ENCODE measurements at regions not wholly inside any gene's neighbourhood (a gene's known extent, or its start where the extent isn't known, plus 50 kb on each side); places are given as distances from the start of the nearest gene placed in this dataset.

- no peak for TF ChIP-seq EZH2phosphoT487 (IDR thresholded peaks at IDR 0.05; ENCODE audit: borderline replicate concordance, low read length)
- TF ChIP-seq, protein P1, sequence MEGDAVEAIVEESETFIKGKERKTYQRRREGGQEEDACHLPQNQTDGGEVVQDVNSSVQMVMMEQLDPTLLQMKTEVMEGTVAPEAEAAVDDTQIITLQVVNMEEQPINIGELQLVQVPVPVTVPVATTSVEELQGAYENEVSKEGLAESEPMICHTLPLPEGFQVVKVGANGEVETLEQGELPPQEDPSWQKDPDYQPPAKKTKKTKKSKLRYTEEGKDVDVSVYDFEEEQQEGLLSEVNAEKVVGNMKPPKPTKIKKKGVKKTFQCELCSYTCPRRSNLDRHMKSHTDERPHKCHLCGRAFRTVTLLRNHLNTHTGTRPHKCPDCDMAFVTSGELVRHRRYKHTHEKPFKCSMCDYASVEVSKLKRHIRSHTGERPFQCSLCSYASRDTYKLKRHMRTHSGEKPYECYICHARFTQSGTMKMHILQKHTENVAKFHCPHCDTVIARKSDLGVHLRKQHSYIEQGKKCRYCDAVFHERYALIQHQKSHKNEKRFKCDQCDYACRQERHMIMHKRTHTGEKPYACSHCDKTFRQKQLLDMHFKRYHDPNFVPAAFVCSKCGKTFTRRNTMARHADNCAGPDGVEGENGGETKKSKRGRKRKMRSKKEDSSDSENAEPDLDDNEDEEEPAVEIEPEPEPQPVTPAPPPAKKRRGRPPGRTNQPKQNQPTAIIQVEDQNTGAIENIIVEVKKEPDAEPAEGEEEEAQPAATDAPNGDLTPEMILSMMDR (IDR thresholded peaks at IDR 0.05; ENCODE audit: low read depth, low read length, poor library complexity, severe bottlenecking) = no peak
- Histone ChIP-seq H4K20me1 (ENCODE audit: control insufficient read depth, insufficient read depth, low read depth, low read length) (no peaks in the 10 kb centered on the region), H3K36me3 (ENCODE audit: control insufficient read depth, low read length) (no peaks in the 10 kb centered on the region), H3K27ac (ENCODE audit: low read depth, low read length) (no peak overlapping the region), H3K9me2 (replicated peaks; ENCODE audit: control insufficient read depth, low read length) (no peaks in the 10 kb centered on the region), H3F3A (ENCODE audit: control insufficient read depth, insufficient read depth) (no peaks in the 10 kb centered on the region), H3K9me3 (ENCODE audit: control insufficient read depth, insufficient read depth, low read length) (no peaks in the 10 kb centered on the region), H3K4me1 (ENCODE audit: control insufficient read depth, low read length) (peaks cover 12% of the 10 kb centered on the region), H3K79me2 (ENCODE audit: control insufficient read depth, low read length) (no peaks in the 10 kb centered on the region), H3K27me3 (ENCODE audit: control insufficient read depth, low read length) (no peaks in the 10 kb centered on the region), H3K4me2 (ENCODE audit: low read length) (no peak overlapping the region), H3K4me3 (ENCODE audit: low read length) (no peak overlapping the region)
These were observed 1091.3 kb downstream of the TBC1D22A start for GRCh38 chr22:47853750-47854149.

- Histone ChIP-seq H3K9me2 (replicated peaks; ENCODE audit: control insufficient read depth, low read length) (no peaks in the 10 kb centered on the region), H3K27me3 (ENCODE audit: control insufficient read depth, low read length) (no peaks in the 10 kb centered on the region), H3F3A (ENCODE audit: control insufficient read depth, insufficient read depth) (no peaks in the 10 kb centered on the region), H3K4me1 (ENCODE audit: control insufficient read depth, low read length) (peaks cover 31% of the 10 kb centered on the region), H3K4me2 (ENCODE audit: low read length) (no peak overlapping the region), H3K9me3 (ENCODE audit: control insufficient read depth, insufficient read depth, low read length) (no peaks in the 10 kb centered on the region), H3K27ac (ENCODE audit: low read depth, low read length) (no peak overlapping the region), H3K4me3 (ENCODE audit: low read length) (no peak overlapping the region), H3K36me3 (ENCODE audit: control insufficient read depth, low read length) (no peaks in the 10 kb centered on the region), H3K79me2 (ENCODE audit: control insufficient read depth, low read length) (no peaks in the 10 kb centered on the region), H4K20me1 (ENCODE audit: control insufficient read depth, insufficient read depth, low read depth, low read length) (no peaks in the 10 kb centered on the region)
- no peak for TF ChIP-seq EZH2phosphoT487 (IDR thresholded peaks at IDR 0.05; ENCODE audit: borderline replicate concordance, low read length)
These were observed 1089.1 kb downstream of the TBC1D22A start for GRCh38 chr22:47851586-47851985.

GRCh38 chr22:47850644-47851151, 1088.2 kb downstream of the TBC1D22A start:
- Histone ChIP-seq H3K27ac (ENCODE audit: low read depth, low read length) (no peak overlapping the region), H4K20me1 (ENCODE audit: control insufficient read depth, insufficient read depth, low read depth, low read length) (no peaks in the 10 kb centered on the region), H3K27me3 (ENCODE audit: control insufficient read depth, low read length) (no peaks in the 10 kb centered on the region), H3K9me2 (replicated peaks; ENCODE audit: control insufficient read depth, low read length) (no peaks in the 10 kb centered on the region), H3K4me3 (ENCODE audit: low read length) (no peak overlapping the region), H3K4me2 (ENCODE audit: low read length) (no peak overlapping the region), H3K36me3 (ENCODE audit: control insufficient read depth, low read length) (no peaks in the 10 kb centered on the region), H3K9me3 (ENCODE audit: control insufficient read depth, insufficient read depth, low read length) (no peaks in the 10 kb centered on the region), H3F3A (ENCODE audit: control insufficient read depth, insufficient read depth) (no peaks in the 10 kb centered on the region), H3K79me2 (ENCODE audit: control insufficient read depth, low read length) (no peaks in the 10 kb centered on the region), H3K4me1 (ENCODE audit: control insufficient read depth, low read length) (peaks cover 31% of the 10 kb centered on the region)
- TF ChIP-seq EZH2phosphoT487 (IDR thresholded peaks at IDR 0.05; ENCODE audit: borderline replicate concordance, low read length) = no peak
- TF ChIP-seq, protein P1 (IDR thresholded peaks at IDR 0.05; ENCODE audit: low read depth, low read length, poor library complexity, severe bottlenecking) = no peak

DNA sequence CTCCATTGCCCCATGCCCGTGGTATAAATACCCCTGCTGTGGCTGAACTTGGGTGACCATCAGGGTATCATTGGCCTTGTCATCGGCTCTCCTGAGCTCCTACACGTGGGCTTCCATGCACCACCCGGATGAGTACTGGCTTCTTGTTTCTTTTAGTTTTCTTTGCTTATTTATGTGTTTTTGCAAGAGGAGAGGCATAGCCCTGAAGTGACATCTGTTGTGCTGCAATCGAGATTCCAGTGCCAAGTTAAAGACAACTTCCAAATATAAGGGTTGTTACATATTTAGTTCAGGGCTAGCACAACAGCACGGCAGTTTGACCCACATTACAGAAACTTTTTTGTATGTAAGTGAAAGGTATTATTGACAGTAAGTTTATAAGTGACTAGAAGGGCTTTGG, 1087.1 kb downstream of the TBC1D22A start:
- Histone ChIP-seq H3K4me2 (ENCODE audit: low read length) (no peak overlapping the region), H3K27me3 (ENCODE audit: control insufficient read depth, low read length) (no peaks in the 10 kb centered on the region), H3K9me2 (replicated peaks; ENCODE audit: control insufficient read depth, low read length) (no peaks in the 10 kb centered on the region), H3K27ac (ENCODE audit: low read depth, low read length) (no peak overlapping the region), H3K36me3 (ENCODE audit: control insufficient read depth, low read length) (no peaks in the 10 kb centered on the region), H3K9me3 (ENCODE audit: control insufficient read depth, insufficient read depth, low read length) (no peaks in the 10 kb centered on the region), H3K4me1 (ENCODE audit: control insufficient read depth, low read length) (peaks cover 31% of the 10 kb centered on the region), H4K20me1 (ENCODE audit: control insufficient read depth, insufficient read depth, low read depth, low read length) (no peaks in the 10 kb centered on the region), H3K4me3 (ENCODE audit: low read length) (no peak overlapping the region), H3F3A (ENCODE audit: control insufficient read depth, insufficient read depth) (no peaks in the 10 kb centered on the region), H3K79me2 (ENCODE audit: control insufficient read depth, low read length) (no peaks in the 10 kb centered on the region)
- no peak for TF ChIP-seq EZH2phosphoT487 (IDR thresholded peaks at IDR 0.05; ENCODE audit: borderline replicate concordance, low read length)
- TF ChIP-seq, protein P1 (IDR thresholded peaks at IDR 0.05; ENCODE audit: low read depth, low read length, poor library complexity, severe bottlenecking) = no peak
